K562 (cell line): ENCODE measurements at regions not wholly inside any gene's neighbourhood (a gene's known extent, or its start where the extent isn't known, plus 50 kb on each side); places are given as distances from the start of the nearest gene placed in this dataset.

Experiments
- ATAC-seq: fragments of 200-7000 bp; cut with Tn5 transposase; 3 replicates; pipeline ENCODE4 v1.9.1; 2020; ENCODE audit warnings: moderate library complexity
- BruUV-seq: library from RNA; stranded (reverse); fragments of 400-500 nt; replicated peaks from 2 replicates; lab custom pipeline; 2021; lab: Mats Ljungman, UMichigan
- CTCF ChIA-PET: fragments of 300-600 bp; formaldehyde crosslinking; extraction: SDS; loops from one replicate; lab custom pipeline; 2021; ENCODE audit warnings: low intra/inter-chr PET ratio; lab: Yijun Ruan, JAX
- POLR2A ChIA-PET: fragments of 300-600, 350-650 bp; sonication (Branson Sonifier 250); formaldehyde crosslinking; extraction: SDS; loops from one replicate; lab custom pipeline; 2021; ENCODE audit warnings: antibody characterized with exemption, inconsistent platforms; lab: Yijun Ruan, JAX
- DNase-seq, 4 experiments: peaks; one replicate each; pipeline versions ENCODE4 v3.0.0 to v3.0.0-alpha.2; 2011 to 2018; ENCODE audit warnings: low spot score in 3 of 4, mixed read lengths in 3 of 4; ENCODE audit errors: extremely low read depth in 1 of 4
- FAIRE-seq: peaks from 2 replicates; lab custom pipeline; 2011; peaks lifted over from hg19 to GRCh38; lab: Jason Lieb, UNC
- H2AFZ ChIP-seq: 2 replicates; pipeline ENCODE4 v1.6.0; 2011; ENCODE audit warnings: low read depth, low read length, control low read depth, inconsistent platforms
- H3K27ac ChIP-seq: fragments of 200-600 bp; 3 replicates; pipeline ENCODE4 v1.8.0; 2011; ENCODE audit warnings: low read depth, mild to moderate bottlenecking, control low read depth, inconsistent platforms, low read length, moderate library complexity, mixed read lengths; ENCODE audit errors: extremely low read depth
- H3K27me3 ChIP-seq, 2 experiments: fragments of 300-600 bp in 1 of 2; 2 replicates in 1 of 2; 3 replicates in 1 of 2; pipeline versions ENCODE4 v1.6.0 to v1.8.0; 2011; ENCODE audit warnings: inconsistent platforms in 2 of 2, low read length in 2 of 2, mild to moderate bottlenecking in 1 of 2, mixed read lengths in 1 of 2, moderate library complexity in 1 of 2; ENCODE audit not compliant: control insufficient read depth in 2 of 2, insufficient read depth in 2 of 2
- H3K36me3 ChIP-seq: fragments of 300-600 bp; 3 replicates; pipeline ENCODE4 v1.8.0; 2011; ENCODE audit warnings: mild to moderate bottlenecking, low read length, inconsistent platforms; ENCODE audit not compliant: control insufficient read depth, insufficient read depth
- H3K4me1 ChIP-seq, 2 experiments: fragments of 200-600 bp in 1 of 2; replicated peaks in 1 of 2; 2 replicates in 1 of 2; 3 replicates in 1 of 2; pipeline versions ENCODE4 v1.5.1 to v1.8.0; 2011; ENCODE audit warnings: inconsistent platforms in 2 of 2, low read length in 2 of 2, mild to moderate bottlenecking in 1 of 2, mixed read lengths in 1 of 2, moderate library complexity in 1 of 2; ENCODE audit not compliant: control insufficient read depth in 2 of 2, insufficient read depth in 2 of 2
- H3K4me2 ChIP-seq: 2 replicates; pipeline ENCODE4 v1.6.1; 2011; ENCODE audit warnings: low read length, control low read depth, inconsistent platforms, mixed read lengths; ENCODE audit not compliant: insufficient read depth
- H3K4me3 ChIP-seq: fragments of 200-600 bp; sonication (generic), shearing (Covaris generic); 2 replicates; pipeline ENCODE4 v1.5.1; 2016; ENCODE audit warnings: control low read depth, inconsistent platforms
- H3K79me2 ChIP-seq: fragments of 200-600 bp; 3 replicates; pipeline ENCODE4 v1.8.0; 2011; ENCODE audit warnings: low read length, inconsistent platforms; ENCODE audit not compliant: control insufficient read depth, insufficient read depth
- H3K9ac ChIP-seq, 2 experiments: 2 replicates each; pipeline versions ENCODE4 v1.6.0 to v1.6.1; 2011; ENCODE audit warnings: low read depth in 2 of 2, low read length in 2 of 2, control low read depth in 1 of 2, inconsistent platforms in 1 of 2, mild to moderate bottlenecking in 1 of 2, mixed read lengths in 1 of 2; ENCODE audit not compliant: insufficient read depth in 1 of 2
- H3K9me1 ChIP-seq: one replicate; pipeline ENCODE4 v1.6.0; 2011; ENCODE audit warnings: inconsistent platforms, mild to moderate bottlenecking, low read length, moderate library complexity; ENCODE audit not compliant: control insufficient read depth, insufficient read depth
- H3K9me3 ChIP-seq: replicated peaks from 2 replicates; pipeline ENCODE4 v1.5.1; 2011; ENCODE audit warnings: low read depth, low read length, inconsistent platforms; ENCODE audit not compliant: control insufficient read depth, insufficient read depth
- H4K20me1 ChIP-seq: replicated peaks from 2 replicates; pipeline ENCODE4 v1.6.1; 2011; ENCODE audit warnings: low read length, inconsistent platforms, mixed read lengths; ENCODE audit not compliant: control insufficient read depth, insufficient read depth
- HDAC3 ChIP-seq: fragments of 450-650 bp; IDR thresholded peaks from 2 replicates; pipeline ENCODE4 v1.6.1; 2018; ENCODE audit warnings: borderline replicate concordance, mild to moderate bottlenecking, moderate library complexity; ENCODE audit not compliant: partially characterized antibody
- MBD2 ChIP-seq: sonication (generic); IDR thresholded peaks from 2 replicates; pipeline ENCODE4 v1.6.1; 2016; ENCODE audit warnings: low read depth, borderline replicate concordance
- NUFIP1 ChIP-seq: fragments of 450-650 bp; IDR thresholded peaks from 2 replicates; pipeline ENCODE4 v1.6.1; 2018; ENCODE audit not compliant: partially characterized antibody
- RFX7 ChIP-seq: fragments of 250-450 bp; sonication (Bioruptor Pico); IDR thresholded peaks from 2 replicates; pipeline ENCODE4 v1.5.1; 2021; ENCODE audit warnings: mild to moderate bottlenecking
- SNIP1 ChIP-seq: fragments of 450-650 bp; IDR thresholded peaks from 2 replicates; pipeline ENCODE4 v1.7.1; 2017; ENCODE audit warnings: low read depth, mild to moderate bottlenecking
- ZC3H11A ChIP-seq: IDR thresholded peaks from 2 replicates; pipeline ENCODE4 v1.6.1; 2012; ENCODE audit warnings: low read depth, low read length, improper control_type of control experiment
- ZNF165 ChIP-seq: fragments of 250-450 bp; sonication (Bioruptor Pico); IDR thresholded peaks from 2 replicates; pipeline ENCODE4 v1.4.0; 2020; ENCODE audit warnings: borderline replicate concordance
- ZNF584 ChIP-seq: fragments of 200-800 bp; sonication (Bioruptor generic); IDR thresholded peaks from 2 replicates; pipeline ENCODE4 v1.6.1; 2016; ENCODE audit warnings: low read depth, mild to moderate bottlenecking, missing genetic modification characterization, missing compliant biosample characterization
- WGBS: fragments of 100-300 bp; shearing (Covaris generic); methylation state at CpG from one replicate; pipeline ENCODE4 v1.1.6; 2016; ENCODE audit warnings: low coverage, mixed read lengths; ENCODE audit not compliant: insufficient coverage; ENCODE audit errors: missing lambda C conversion rate; 5-methylcytosine and 5-hydroxymethylcytosine counted together
- in situ Hi-C: fragments of 300-500 bp; cut with MboI; formaldehyde crosslinking; loops from 4 replicates; pipeline ENCODE4 v1.15.0; 2018; ENCODE audit warnings: inconsistent platforms, mixed read lengths
- intact Hi-C: fragments of 100-400 bp; cut with micrococcal nuclease; formaldehyde crosslinking; loops from 2 replicates; pipeline ENCODE4 v1.14.2; 2022
- TF ChIP-seq, protein P1 (sequence below): sonication (generic); formaldehyde crosslinking; IDR thresholded peaks from 2 replicates; pipeline ENCODE4 v1.8.0; 2023; ENCODE audit warnings: mild to moderate bottlenecking, missing genetic modification reagents
- TF ChIP-seq, protein P2 (sequence below): sonication (generic); formaldehyde crosslinking; IDR thresholded peaks from 2 replicates; pipeline ENCODE4 v1.8.1; 2022; ENCODE audit warnings: missing genetic modification reagents
- TF ChIP-seq, protein P3 (sequence below), 3 experiments: IDR thresholded peaks in 2 of 3; conservative IDR thresholded peaks in 1 of 3; 2 replicates each; pipeline ENCODE4 v1.5.1; 2011 to 2012; ENCODE audit warnings: low read length in 3 of 3, mild to moderate bottlenecking in 3 of 3, control low read depth in 2 of 3, improper control_type of control experiment in 1 of 3, inconsistent platforms in 1 of 3, low read depth in 1 of 3, mixed read lengths in 1 of 3, moderate library complexity in 1 of 3; ENCODE audit not compliant: insufficient read depth in 2 of 3
- TF ChIP-seq, protein P4 (sequence below): fragments of 250-450 bp; sonication (Bioruptor Pico); IDR thresholded peaks from 2 replicates; pipeline ENCODE4 v1.8.0; 2021; ENCODE audit warnings: moderate library complexity, mild to moderate bottlenecking, inconsistent platforms
- TF ChIP-seq, protein P5 (sequence below): IDR thresholded peaks from 3 replicates; pipeline ENCODE4 v1.6.1; 2011; ENCODE audit warnings: borderline replicate concordance, mild to moderate bottlenecking; ENCODE audit not compliant: insufficient read length, insufficient read depth

DNA sequence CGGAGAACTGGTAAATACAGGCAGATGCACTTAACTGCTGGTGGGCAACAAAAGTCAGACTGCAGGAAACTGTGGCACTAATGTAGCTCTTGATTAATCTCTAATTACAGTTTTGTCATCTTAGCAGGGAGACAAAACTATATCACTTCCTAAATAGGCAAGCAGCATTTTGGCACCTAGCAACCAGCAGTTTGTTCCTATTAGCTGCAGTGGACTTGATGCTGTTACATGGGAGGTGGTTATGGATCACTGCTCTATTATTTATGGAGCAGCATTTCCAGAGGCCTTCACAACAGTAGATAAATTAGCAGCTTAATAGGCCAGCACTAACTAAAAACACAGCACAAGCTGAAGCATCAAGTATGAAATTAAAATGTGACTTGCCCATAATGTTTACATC is 518.3 kb upstream of the ITGA1 start:
- ATAC-seq (no peak), DNase-seq (no peak), FAIRE-seq (no peak)
- no peaks in the 10 kb centered on the region for H3K27me3 ChIP-seq
- ChIA-PET CTCF (no interaction called here), POLR2A (no interaction called here)
- no peaks in the 10 kb centered on the region for H4K20me1 ChIP-seq
- intact Hi-C loops (no loop called here), in situ Hi-C loops (no loop called here)
- H3K9me3 ChIP-seq = no peaks in the 10 kb centered on the region
- no peaks in the 10 kb centered on the region for H3K9me1 ChIP-seq
- WGBS = 0% methylated on average over 1 of the region's 1 CpG
- H2AFZ ChIP-seq = no peak overlapping the region
- H3K4me1 ChIP-seq = no peaks in the 10 kb centered on the region
- H3K36me3 ChIP-seq = no peaks in the 10 kb centered on the region
- no peak overlapping the region for H3K9ac ChIP-seq
- H3K27ac ChIP-seq = no peak overlapping the region
- no peak overlapping the region for H3K4me2 ChIP-seq
- no peak overlapping the region for H3K4me3 ChIP-seq
- BruUV-seq = no TSS peak
- H3K79me2 ChIP-seq = no peaks in the 10 kb centered on the region
- TF ChIP-seq ZNF165 (CRISPR knock-in tag) (no peak), NUFIP1 (no peak), HDAC3 (no peak), RFX7 (CRISPR knock-in tag) (no peak), SNIP1 (no peak), ZNF584 (CRISPR knock-in tag) (no peak), MBD2 (no peak), ZC3H11A (no peak)
- TF ChIP-seq, protein P1, sequence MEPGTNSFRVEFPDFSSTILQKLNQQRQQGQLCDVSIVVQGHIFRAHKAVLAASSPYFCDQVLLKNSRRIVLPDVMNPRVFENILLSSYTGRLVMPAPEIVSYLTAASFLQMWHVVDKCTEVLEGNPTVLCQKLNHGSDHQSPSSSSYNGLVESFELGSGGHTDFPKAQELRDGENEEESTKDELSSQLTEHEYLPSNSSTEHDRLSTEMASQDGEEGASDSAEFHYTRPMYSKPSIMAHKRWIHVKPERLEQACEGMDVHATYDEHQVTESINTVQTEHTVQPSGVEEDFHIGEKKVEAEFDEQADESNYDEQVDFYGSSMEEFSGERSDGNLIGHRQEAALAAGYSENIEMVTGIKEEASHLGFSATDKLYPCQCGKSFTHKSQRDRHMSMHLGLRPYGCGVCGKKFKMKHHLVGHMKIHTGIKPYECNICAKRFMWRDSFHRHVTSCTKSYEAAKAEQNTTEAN = no peak
- TF ChIP-seq, protein P2, sequence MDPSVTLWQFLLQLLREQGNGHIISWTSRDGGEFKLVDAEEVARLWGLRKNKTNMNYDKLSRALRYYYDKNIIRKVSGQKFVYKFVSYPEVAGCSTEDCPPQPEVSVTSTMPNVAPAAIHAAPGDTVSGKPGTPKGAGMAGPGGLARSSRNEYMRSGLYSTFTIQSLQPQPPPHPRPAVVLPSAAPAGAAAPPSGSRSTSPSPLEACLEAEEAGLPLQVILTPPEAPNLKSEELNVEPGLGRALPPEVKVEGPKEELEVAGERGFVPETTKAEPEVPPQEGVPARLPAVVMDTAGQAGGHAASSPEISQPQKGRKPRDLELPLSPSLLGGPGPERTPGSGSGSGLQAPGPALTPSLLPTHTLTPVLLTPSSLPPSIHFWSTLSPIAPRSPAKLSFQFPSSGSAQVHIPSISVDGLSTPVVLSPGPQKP = no peak
- TF ChIP-seq, protein P3, sequence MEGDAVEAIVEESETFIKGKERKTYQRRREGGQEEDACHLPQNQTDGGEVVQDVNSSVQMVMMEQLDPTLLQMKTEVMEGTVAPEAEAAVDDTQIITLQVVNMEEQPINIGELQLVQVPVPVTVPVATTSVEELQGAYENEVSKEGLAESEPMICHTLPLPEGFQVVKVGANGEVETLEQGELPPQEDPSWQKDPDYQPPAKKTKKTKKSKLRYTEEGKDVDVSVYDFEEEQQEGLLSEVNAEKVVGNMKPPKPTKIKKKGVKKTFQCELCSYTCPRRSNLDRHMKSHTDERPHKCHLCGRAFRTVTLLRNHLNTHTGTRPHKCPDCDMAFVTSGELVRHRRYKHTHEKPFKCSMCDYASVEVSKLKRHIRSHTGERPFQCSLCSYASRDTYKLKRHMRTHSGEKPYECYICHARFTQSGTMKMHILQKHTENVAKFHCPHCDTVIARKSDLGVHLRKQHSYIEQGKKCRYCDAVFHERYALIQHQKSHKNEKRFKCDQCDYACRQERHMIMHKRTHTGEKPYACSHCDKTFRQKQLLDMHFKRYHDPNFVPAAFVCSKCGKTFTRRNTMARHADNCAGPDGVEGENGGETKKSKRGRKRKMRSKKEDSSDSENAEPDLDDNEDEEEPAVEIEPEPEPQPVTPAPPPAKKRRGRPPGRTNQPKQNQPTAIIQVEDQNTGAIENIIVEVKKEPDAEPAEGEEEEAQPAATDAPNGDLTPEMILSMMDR (IDR thresholded peaks at IDR 0.05 in 2 of 3, conservative IDR thresholded peaks at IDR 0.05 in 1 of 3; ENCODE audit: insufficient read depth in 2 of 3, low read depth in 1 of 3, low read length in 3 of 3) = no peak
- TF ChIP-seq, protein P4, sequence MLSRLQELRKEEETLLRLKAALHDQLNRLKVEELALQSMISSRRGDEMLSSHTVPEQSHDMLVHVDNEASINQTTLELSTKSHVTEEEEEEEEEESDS (CRISPR knock-in tag) = no peak
- TF ChIP-seq, protein P5, sequence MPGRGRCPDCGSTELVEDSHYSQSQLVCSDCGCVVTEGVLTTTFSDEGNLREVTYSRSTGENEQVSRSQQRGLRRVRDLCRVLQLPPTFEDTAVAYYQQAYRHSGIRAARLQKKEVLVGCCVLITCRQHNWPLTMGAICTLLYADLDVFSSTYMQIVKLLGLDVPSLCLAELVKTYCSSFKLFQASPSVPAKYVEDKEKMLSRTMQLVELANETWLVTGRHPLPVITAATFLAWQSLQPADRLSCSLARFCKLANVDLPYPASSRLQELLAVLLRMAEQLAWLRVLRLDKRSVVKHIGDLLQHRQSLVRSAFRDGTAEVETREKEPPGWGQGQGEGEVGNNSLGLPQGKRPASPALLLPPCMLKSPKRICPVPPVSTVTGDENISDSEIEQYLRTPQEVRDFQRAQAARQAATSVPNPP = no peak
